HEK293T (cell line): ENCODE measurements at regions not wholly inside any gene's neighbourhood (a gene's known extent, or its start where the extent isn't known, plus 50 kb on each side); places are given as distances from the start of the nearest gene placed in this dataset.

Experiments used
- CTCF ChIA-PET: fragments of 350-600 bp; formaldehyde crosslinking; extraction: SDS; loops from one replicate; lab custom pipeline; 2021; ENCODE audit warnings: antibody characterized with exemption, inconsistent platforms; lab: Yijun Ruan, JAX
- POLR2A ChIA-PET: fragments of 350-600 bp; formaldehyde crosslinking; extraction: SDS; loops from one replicate; lab custom pipeline; 2020; ENCODE audit warnings: antibody characterized with exemption, inconsistent platforms; lab: Yijun Ruan, JAX
- DNase-seq: peaks from one replicate; pipeline ENCODE4 v3.0.0; 2012; ENCODE audit warnings: mixed read lengths; ENCODE audit errors: extremely low spot score
- ARNT ChIP-seq: fragments of 450-650 bp; IDR thresholded peaks from 2 replicates; pipeline ENCODE4 v1.6.1; 2017; ENCODE audit warnings: mild to moderate bottlenecking
- BHLHE40 ChIP-seq: fragments of 450-650 bp; IDR thresholded peaks from 2 replicates; pipeline ENCODE4 v1.6.1; 2016; ENCODE audit warnings: mild to moderate bottlenecking, moderate library complexity, borderline replicate concordance
- CTBP1 ChIP-seq: fragments of 450-650 bp; IDR thresholded peaks from 2 replicates; pipeline ENCODE4 v1.6.1; 2016; ENCODE audit warnings: borderline replicate concordance
- ELF4 ChIP-seq: fragments of 450-650 bp; IDR thresholded peaks from 2 replicates; pipeline ENCODE4 v1.6.1; 2017; ENCODE audit warnings: antibody characterized with exemption
- FOXA1 ChIP-seq: fragments of 450-650 bp; IDR thresholded peaks from 2 replicates; pipeline ENCODE4 v1.6.1; 2016; ENCODE audit warnings: mild to moderate bottlenecking
- FOXK2 ChIP-seq: fragments of 450-650 bp; IDR thresholded peaks from 2 replicates; pipeline ENCODE4 v1.6.1; 2016; ENCODE audit warnings: mild to moderate bottlenecking
- FOXM1 ChIP-seq: fragments of 450-650 bp; IDR thresholded peaks from 2 replicates; pipeline ENCODE4 v1.6.1; 2017; ENCODE audit warnings: mild to moderate bottlenecking, borderline replicate concordance
- HDGF ChIP-seq: fragments of 450-650 bp; IDR thresholded peaks from 2 replicates; pipeline ENCODE4 v1.6.1; 2017; ENCODE audit warnings: antibody characterized with exemption, borderline replicate concordance
- L3MBTL2 ChIP-seq: fragments of 450-650 bp; conservative IDR thresholded peaks from 2 replicates; pipeline ENCODE4 v1.6.1; 2016; ENCODE audit warnings: mild to moderate bottlenecking
- LEF1 ChIP-seq: fragments of 450-650 bp; IDR thresholded peaks from 2 replicates; pipeline ENCODE4 v1.6.1; 2017; ENCODE audit warnings: mild to moderate bottlenecking, borderline replicate concordance
- NFRKB ChIP-seq: fragments of 450-650 bp; IDR thresholded peaks from 2 replicates; pipeline ENCODE4 v1.6.1; 2016; ENCODE audit warnings: mild to moderate bottlenecking, moderate library complexity
- PKNOX1 ChIP-seq: fragments of 450-650 bp; IDR thresholded peaks from 2 replicates; pipeline ENCODE4 v1.6.1; 2016
- SP1 ChIP-seq: fragments of 450-650 bp; IDR thresholded peaks from 2 replicates; pipeline ENCODE4 v1.6.1; 2017
- SUZ12 ChIP-seq: fragments of 450-650 bp; IDR thresholded peaks from 2 replicates; pipeline ENCODE4 v1.6.1; 2016; ENCODE audit warnings: mild to moderate bottlenecking
- TARDBP ChIP-seq: fragments of 450-650 bp; IDR thresholded peaks from 2 replicates; pipeline ENCODE4 v1.6.1; 2016
- ZNF384 ChIP-seq: fragments of 450-650 bp; IDR thresholded peaks from 2 replicates; pipeline ENCODE4 v1.6.1; 2016

DNA sequence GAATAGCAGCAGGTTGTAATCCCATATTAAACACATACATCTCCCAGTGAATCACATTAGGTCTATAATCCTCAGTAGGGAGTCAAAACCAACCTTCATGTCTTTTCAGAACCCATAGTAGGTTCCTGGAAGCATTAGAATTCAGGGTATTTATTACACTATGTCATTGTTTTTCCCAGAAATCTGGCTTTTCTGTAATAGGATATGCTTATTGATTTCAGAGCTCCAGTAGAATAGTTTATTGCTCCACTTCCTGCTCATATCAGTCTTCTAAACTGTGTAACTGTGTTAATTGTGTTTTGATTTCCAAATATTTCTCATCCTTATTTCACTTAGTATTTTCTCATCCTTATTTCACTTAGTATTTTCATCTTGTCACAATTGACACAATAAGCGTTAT, 268.0 kb downstream of the CCDC59 start:
- CTCF ChIA-PET = no interaction called here
- no peak for DNase-seq
- POLR2A ChIA-PET = no interaction called here
- no peak for TF ChIP-seq SUZ12
- no peak for TF ChIP-seq PKNOX1
- TF ChIP-seq FOXA1 = no peak
- TF ChIP-seq HDGF = no peak
- TF ChIP-seq LEF1 = no peak
- TF ChIP-seq ELF4 = no peak
- no peak for TF ChIP-seq FOXM1
- no peak for TF ChIP-seq SP1
- no peak for TF ChIP-seq L3MBTL2
- no peak for TF ChIP-seq CTBP1
- TF ChIP-seq NFRKB = no peak
- TF ChIP-seq ARNT = no peak
- no peak for TF ChIP-seq FOXK2
- no peak for TF ChIP-seq TARDBP
- no peak for TF ChIP-seq BHLHE40
- no peak for TF ChIP-seq ZNF384

DNA sequence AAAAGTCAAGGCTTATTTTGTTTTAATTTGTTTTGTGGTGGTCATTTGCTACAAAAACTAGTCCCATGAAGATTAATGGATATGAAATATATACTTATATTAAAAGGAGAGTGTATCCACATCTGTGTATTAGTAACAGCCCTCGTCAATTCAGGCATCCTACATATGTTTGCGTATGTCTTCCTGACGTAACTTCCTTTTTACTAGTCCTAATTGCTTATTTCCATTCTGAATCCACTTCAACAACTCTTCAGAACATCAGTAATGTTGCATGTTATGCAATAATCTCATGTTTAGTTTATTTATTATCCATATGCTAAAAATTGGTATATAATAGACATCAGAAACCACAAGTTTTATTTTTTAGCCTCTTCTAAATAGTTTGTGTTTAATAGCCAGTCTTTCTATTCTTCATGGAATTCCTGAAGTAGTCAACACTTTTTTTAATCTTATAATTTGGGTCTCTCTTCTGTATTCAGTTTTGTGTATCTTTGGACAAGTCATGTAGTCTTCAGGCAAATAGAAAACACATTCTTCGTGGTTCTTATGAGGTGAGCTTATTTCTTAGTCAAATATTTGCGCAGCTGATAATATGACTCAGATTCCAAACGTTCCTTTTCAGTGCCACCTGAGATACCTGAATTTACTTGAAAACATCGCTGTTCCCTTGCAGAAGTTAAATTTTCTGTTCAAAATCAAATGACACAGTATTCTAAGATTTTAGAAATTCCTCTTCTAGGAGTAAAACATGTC, 268.6 kb downstream of the CCDC59 start:
- TF ChIP-seq HDGF (no peak), TARDBP (no peak), SUZ12 (no peak), ELF4 (no peak), FOXK2 (no peak)
- no peak for DNase-seq
- POLR2A ChIA-PET = no interaction called here
- CTCF ChIA-PET = no interaction called here

GRCh38 chr12:82082501-82082900, 275.7 kb downstream of the CCDC59 start:
- POLR2A ChIA-PET = no interaction called here
- CTCF ChIA-PET = no interaction called here
- no peak for DNase-seq
- no peak for TF ChIP-seq NFRKB
- no peak for TF ChIP-seq L3MBTL2
- TF ChIP-seq SUZ12 = no peak
- no peak for TF ChIP-seq FOXK2
- no peak for TF ChIP-seq TARDBP
- no peak for TF ChIP-seq SP1

GRCh38 chr12:82069931-82070514, 288.2 kb downstream of the CCDC59 start:
- no peak for TF ChIP-seq NFRKB
- TF ChIP-seq PKNOX1 = no peak
- TF ChIP-seq TARDBP = no peak
- TF ChIP-seq SUZ12 = no peak
- POLR2A ChIA-PET = no interaction called here
- DNase-seq = no peak
- CTCF ChIA-PET = no interaction called here

GRCh38 chr12:82058197-82058596, 299.0 kb upstream of the PPFIA2 start:
- DNase-seq = no peak
- POLR2A ChIA-PET = no interaction called here
- CTCF ChIA-PET = no interaction called here
- no peak for TF ChIP-seq HDGF
- no peak for TF ChIP-seq ELF4
- no peak for TF ChIP-seq FOXM1
- TF ChIP-seq BHLHE40 = no peak
- TF ChIP-seq FOXK2 = no peak
- no peak for TF ChIP-seq ARNT
- TF ChIP-seq SP1 = no peak

DNA sequence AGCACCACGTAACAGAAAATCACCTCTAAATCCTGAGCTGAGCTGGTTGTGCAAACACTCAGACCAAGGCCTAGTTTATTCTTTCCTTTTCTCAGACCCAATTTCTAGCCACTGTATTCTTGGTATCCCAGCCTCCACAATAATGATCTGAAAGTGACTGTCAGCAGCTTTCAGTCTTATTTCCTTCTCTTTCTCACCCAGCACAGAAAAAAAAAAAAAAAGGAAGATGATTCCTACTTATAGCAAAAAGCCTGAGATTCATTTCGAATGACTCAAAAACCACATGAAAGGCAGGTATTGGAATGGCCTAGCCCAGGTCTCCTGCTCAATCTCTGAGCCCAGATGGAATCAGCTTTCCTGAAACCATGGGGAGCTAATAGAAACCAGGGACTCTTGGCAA, 298.6 kb upstream of the PPFIA2 start:
- ChIA-PET POLR2A (no interaction called here), CTCF (no interaction called here)
- no peak for DNase-seq
- no peak for TF ChIP-seq TARDBP
- TF ChIP-seq FOXA1 = no peak
- TF ChIP-seq BHLHE40 = no peak
- TF ChIP-seq HDGF = no peak
- TF ChIP-seq NFRKB = no peak
- TF ChIP-seq FOXM1 = no peak
- no peak for TF ChIP-seq CTBP1
- no peak for TF ChIP-seq PKNOX1
- TF ChIP-seq ARNT = no peak
- TF ChIP-seq ZNF384 = no peak
- TF ChIP-seq ELF4 = no peak
- TF ChIP-seq SUZ12 = no peak
- no peak for TF ChIP-seq FOXK2
- no peak for TF ChIP-seq SP1
- no peak for TF ChIP-seq L3MBTL2
- TF ChIP-seq LEF1 = no peak

DNA sequence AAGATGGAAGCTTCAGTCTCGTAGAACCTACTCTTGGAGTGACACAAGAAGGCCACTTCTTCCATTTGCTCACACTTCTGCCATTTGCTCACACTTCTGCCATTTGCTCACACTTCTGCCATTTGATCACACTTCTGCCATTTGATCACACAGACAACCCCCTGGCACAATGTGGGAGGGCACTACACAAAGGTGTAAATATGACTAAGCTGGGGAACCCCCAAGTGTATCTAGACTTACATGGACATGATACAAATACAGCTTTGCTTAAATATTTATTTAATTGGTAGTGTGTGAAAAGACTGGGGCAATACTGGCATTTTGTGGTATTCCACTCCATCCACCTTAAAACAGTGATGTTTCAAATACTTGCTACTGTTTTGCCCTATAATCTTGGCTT, 296.2 kb upstream of the PPFIA2 start:
- CTCF ChIA-PET = no interaction called here
- no peak for DNase-seq
- POLR2A ChIA-PET = no interaction called here
- no peak for TF ChIP-seq ZNF384
- TF ChIP-seq HDGF = no peak
- TF ChIP-seq TARDBP = no peak
- no peak for TF ChIP-seq L3MBTL2
- TF ChIP-seq CTBP1 = no peak
- no peak for TF ChIP-seq PKNOX1
- TF ChIP-seq BHLHE40 = no peak
- TF ChIP-seq NFRKB = no peak
- no peak for TF ChIP-seq LEF1
- TF ChIP-seq SP1 = no peak
- no peak for TF ChIP-seq FOXA1
- TF ChIP-seq ELF4 = no peak
- TF ChIP-seq FOXM1 = no peak
- TF ChIP-seq FOXK2 = no peak
- no peak for TF ChIP-seq ARNT
- TF ChIP-seq SUZ12 = no peak
